Ishikawa (cell line): ENCODE measurements at regions not wholly inside any gene's neighbourhood (a gene's known extent, or its start where the extent isn't known, plus 50 kb on each side); places are given as distances from the start of the nearest gene placed in this dataset.

Experiments used
- CREB1 ChIP-seq: IDR thresholded peaks from 2 replicates; pipeline ENCODE4 v1.6.1; 2012; ENCODE audit warnings: low read depth
- EP300 ChIP-seq: IDR thresholded peaks from 2 replicates; pipeline ENCODE4 v1.6.1; 2012; ENCODE audit warnings: borderline replicate concordance
- ZBTB7A ChIP-seq: IDR thresholded peaks from 2 replicates; pipeline ENCODE4 v1.6.1; 2012; ENCODE audit warnings: low read depth

DNA sequence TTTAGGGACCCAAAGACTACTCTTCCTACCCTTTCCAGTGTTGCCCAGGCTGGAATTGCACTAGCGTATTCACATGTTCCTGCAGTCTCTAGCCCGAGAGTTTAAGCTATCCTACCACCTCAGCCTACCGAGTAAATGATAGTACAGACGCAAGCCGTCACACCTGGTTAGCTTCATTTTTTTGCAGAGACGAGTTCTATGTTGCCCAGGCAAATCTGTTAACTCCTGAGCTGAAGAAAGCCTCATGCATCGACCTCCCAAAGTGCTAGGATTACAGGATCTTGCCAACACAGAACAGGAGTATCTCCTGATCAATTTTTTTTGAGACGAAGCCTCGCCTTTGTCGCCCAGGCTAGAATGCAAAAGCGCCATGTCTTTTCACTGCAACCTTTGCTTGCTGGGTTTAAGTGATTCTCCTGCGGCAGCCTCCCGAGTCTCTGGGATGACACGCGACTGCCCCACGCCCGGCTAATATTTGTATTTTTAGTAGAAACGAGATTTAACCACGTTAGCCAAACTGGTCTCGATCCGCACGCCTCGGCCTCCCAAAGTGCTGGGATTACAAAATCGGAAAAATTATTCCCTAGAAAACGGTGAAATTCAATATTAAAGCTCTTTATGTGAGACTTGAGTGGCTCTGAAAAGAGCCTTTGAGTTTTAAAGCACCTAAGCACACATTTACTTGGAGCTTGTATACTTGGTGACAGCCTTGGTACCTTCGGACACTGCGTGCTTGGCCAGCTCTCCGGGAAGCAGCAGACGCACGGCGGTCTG is 128.5 kb downstream of the HFE start:
- TF ChIP-seq EP300 (no peak), ZBTB7A (no peak), CREB1 (no peak)
